CD4-positive, alpha-beta T cell treated with Interleukin-1 beta for 1 hour (primary cell): ENCODE measurements at regions not wholly inside any gene's neighbourhood (a gene's known extent, or its start where the extent isn't known, plus 50 kb on each side); places are given as distances from the start of the nearest gene placed in this dataset.
"Not testable (repeated sequence)": the region's sequence is repeated elsewhere in the genome, so short reads cannot be mapped to it uniquely, and the experiment has no call there.

Experiments
- DNase-seq, 2 donors: peaks; one replicate each; pipeline ENCODE4 v3.0.0-alpha.2; 2020 to 2022

DNA sequence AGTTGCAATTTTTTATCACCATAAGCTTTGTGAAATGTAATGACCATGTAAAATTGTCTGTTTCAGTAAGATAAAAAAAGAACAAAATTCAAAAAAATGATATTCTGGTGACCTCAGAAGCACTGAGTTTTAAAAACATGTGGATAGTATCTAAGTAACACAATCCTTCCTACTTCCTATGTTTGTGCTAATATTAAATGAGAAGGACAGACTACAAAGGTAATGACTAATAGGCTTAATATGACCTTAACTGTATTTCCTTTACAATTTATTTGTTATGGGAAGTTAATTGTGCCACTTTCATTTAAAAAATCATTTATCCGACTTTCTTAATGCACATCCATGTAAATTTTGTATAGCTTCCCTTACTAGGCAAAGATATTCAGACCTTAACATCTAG lies 1030.4 kb upstream of the ATXN8OS start:
- DNase-seq: no peak

DNA sequence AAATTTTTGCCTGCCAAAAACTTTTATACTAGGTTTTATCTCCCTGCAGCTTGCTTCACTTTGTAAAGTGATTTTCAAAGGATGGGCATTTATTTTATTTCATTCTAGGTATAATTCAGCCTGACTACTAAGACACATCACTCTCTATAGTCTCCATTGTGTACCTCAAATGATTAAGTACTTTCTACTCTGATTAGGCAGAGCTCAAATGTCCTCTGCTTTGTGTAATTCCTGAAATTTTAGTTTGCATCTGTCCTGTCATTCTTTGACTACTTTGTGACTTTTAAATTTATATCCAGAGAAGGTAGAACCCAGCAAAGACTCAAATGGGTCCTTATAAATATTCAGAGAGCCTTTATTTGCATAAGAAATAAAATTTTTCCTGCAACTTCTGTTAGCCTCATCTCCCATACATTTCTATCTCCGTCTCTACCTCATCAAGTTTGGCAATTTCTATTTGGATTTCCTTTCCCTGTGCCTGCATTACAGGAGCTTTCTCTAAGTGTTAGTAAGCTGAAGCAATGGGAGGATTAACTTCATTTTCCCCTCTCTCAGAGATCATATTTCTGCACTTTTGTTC lies 1038.0 kb upstream of the ATXN8OS start:
- no peak for DNase-seq

GRCh38 chr13:69050696-69051095 lies 1056.9 kb upstream of the ATXN8OS start:
- no peak for DNase-seq

DNA sequence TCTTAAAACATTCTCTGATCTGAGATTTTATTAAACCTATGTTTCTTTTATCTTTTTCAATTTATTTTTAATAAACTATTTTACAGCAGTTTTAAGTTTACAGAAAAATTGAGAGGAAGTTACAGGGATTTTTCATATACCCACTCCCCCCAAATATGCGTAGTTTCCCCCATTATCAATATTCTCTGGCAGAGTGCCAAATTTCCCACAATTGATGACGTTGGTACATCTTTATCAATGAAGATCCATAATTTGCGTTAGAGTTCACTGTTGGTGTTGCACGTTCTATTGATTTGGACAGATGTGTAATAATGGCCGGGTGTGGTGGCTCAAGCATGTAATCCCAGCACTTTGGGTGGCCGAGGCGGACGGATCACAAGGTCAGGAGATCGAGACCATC lies 1063.0 kb upstream of the ATXN8OS start:
- DNase-seq: no peak

- no peak for DNase-seq
Observed at GRCh38 chr13:69040898-69041297, 1066.7 kb upstream of the ATXN8OS start.

GRCh38 chr13:69035771-69036170 lies 1071.9 kb upstream of the ATXN8OS start:
- no peak for DNase-seq

DNA sequence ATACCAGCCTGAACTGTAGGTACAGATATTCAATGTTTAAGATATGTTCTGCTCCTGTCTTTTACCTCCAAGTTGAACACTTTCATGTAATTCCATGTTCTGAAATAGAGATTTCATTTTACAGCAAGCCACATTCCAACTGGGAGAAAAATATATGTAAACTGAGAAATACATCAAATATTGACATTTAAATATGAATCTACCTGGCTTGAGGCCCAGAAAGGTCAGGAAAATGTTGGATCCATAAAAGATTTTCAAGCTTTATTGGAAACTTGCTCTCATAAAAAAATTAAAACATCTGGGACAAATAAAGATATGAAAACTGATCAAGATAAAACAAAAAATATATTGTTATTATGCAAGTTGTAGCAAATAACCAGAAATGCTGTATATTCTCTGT lies 1078.7 kb upstream of the ATXN8OS start:
- no peak for DNase-seq

DNA sequence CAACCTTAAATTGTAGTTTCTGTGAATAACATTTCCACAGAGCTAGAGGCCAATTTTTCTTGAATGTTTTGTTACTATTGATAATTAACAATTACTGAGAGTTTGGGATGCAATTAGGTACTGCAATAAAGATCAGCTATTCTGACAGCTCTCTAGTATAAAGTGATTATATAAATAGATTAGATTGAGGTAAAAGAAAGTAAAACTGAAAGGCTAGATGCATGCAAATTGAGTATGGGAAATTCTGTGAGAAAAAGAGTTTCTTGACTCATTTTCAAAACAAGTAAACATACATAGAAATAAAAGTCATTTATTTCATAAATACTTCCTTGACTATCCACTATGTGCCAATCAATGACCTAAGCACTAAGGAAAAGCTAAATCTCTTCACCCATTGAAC lies 1087.5 kb upstream of the ATXN8OS start:
- DNase-seq: no peak

DNA sequence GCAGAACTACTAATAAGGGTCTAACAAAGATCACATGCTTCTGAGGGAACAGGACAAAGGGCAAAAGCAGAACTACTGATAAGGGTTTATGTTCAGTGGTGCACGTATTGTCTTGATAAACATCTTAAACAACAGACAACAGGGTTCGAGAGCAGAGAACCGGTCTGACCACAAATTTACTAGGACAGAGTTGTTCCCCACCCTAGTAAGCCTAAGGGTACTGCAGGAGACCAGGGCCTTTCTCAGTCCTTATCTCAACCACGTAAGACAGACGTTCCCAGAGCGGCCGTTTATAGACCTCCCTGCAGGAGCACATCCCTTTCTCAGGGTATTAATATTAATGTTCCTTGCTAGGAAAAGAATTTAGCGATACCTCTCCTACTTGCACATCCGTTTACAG lies 1089.5 kb upstream of the ATXN8OS start:
- DNase-seq: not testable (repeated sequence)

- DNase-seq: no peak
Observed at GRCh38 chr13:69010789-69011188, 1096.8 kb upstream of the ATXN8OS start.

DNA sequence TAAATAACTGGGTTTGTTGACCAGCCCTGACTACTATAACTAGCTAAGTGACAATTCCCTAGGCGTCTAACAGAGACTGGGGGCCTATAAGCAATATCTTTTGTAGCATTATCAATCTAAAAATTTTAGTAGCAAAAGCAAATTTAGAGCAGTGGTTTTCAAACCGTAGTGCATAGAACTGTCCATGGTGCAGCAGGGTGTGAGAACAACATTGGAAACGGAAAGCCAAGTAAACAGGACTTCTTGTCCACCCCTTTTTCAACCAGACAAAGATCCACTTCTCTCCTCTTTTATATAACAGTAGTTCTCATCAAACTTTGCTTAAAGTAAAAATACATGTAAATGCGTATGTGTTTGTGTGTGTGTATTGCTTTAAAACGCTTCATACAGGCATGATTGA lies 1099.1 kb upstream of the ATXN8OS start:
- DNase-seq: no peak

DNA sequence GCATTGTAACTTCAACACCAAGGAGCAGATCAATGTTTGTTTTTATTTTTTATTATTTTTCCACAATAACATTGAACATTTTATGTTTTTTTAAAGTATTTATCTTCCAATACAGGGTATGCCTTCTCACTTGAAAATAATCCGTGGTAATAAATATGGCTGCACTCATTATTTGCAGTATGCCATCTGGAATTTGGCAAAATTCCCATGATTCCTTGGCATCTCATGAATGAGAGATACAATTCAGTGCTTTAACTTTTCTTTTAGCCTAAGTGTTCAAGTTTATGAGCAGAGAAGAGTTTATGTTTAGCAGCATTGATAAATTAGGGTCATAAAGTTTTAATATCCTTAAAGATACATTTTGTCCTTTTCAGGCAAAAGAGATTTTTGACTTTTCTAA lies 1109.6 kb upstream of the ATXN8OS start:
- no peak for DNase-seq

GRCh38 chr13:68996668-68997025 lies 1111.0 kb upstream of the ATXN8OS start:
- no peak for DNase-seq

DNA sequence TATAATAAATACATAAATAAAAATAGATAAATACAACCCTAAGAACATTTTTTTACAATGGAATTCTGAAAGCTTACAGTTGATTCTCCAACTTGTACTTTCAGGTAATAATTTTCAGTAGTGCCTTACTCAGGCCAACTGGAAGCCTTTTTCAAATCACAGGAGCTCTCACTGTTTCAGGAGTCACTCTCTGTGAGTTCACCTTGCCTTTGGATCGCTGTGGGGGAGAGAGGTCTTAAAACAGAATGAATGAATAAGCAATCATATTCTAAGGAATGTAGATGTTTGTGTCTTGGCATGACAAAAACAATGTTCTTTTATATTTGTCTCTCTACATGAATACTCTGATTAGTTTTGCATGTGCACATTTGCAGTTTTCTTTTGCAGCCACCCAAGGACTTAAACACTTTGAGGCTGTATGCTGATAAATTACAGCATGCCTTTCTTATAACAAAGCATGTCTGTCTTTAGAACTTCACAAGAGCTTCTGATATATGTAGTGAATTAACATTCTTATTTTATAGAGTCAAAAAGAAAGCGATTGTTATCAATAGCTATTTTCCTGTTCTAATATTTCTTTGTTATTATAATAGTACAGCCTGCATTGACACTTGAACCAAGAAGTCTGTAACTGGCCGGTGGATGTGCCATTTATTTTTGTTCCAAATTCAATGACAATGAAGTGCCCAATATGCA lies 1111.5 kb upstream of the ATXN8OS start:
- DNase-seq: no peak

DNA sequence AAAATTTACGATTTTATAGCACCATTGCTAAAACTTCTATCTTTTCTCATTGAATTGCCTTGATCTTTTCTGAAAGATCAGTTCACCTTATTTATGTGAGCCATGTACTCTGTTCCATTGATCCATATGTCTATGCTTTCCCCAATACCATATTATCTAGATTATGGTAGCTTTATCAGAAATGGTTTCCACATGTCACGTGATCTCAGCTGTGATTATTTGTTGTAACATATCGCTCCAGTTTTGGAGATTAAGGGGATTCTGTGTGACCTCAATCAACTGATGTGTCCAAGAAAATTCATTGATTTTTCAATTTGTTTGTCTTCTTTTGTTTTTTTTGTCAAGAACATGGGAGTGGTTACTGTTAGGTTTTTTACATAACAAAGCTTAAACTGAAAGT lies 1114.5 kb upstream of the ATXN8OS start:
- DNase-seq: no peak

DNA sequence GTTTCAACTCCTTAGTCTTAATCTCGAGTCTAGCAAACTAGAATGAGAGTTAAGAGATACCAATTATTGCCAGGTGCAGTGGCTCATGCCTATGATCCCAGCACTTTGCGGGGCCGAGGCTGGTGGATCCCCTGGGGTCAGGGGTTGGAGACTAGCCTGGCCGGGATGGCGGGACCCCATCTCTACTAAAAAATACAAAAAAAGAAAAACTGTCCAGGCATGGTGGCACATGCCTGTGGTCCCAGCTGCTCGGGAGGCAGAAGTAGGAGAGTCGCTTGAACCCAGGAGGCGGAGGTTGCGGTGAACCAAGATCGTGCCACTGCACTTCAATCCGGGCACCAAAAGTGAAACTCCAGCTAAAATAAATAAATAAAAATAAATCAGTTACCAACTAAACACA lies 1119.5 kb upstream of the ATXN8OS start:
- DNase-seq: no peak

DNA sequence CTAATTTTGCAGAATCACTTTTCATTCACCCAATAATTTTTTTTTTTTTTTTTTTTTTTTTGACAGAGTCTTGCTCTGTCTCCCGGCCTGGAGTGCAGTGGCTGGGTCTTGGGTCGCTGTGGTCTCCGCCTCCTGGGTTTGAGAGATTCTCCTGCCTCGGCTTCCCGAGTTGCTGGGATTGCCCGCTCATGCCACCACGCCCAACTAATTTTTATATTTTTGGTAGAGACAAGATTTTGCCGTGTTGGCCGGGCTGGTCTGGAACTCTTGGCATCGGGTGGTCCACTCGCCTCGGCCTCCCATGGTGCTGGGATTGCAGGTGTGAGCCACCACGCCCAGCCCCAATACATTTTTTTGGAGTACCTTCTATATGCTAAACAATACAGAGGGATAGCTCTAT lies 1120.0 kb upstream of the ATXN8OS start:
- DNase-seq: no peak

DNA sequence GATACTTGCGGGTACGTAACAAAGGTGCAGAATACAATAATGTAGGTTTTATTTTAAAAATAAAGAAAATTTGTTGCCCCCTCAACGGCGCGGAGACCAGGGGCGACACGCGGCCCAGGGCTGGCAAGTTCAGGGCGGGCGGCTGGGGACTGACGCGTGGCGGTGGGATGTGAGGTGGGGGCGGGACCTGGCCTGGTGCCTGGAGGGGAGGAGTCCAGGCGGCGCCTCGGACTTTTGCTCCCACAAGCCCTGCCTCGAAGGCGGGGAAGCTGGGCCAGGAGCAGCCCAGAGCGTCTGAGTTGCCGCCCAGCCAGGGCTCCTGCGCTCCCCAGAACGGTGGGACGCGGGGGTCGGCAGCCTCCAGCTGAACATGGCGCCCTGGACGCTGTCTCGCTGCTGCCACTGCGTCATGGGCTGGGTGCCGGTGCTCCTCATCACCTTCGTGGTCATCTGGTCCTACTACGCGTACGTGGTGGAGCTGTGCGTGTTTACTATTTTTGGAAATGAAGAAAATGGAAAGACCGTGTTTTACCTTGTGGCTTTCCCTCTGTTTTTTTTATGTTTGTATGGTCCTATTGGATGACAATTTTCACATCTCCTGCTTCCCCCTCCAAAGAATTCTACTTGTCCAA lies 1122.8 kb upstream of the ATXN8OS start:
- DNase-seq: no peak

- no peak for DNase-seq
Observed at GRCh38 chr13:68982961-68983619, 1124.5 kb upstream of the ATXN8OS start.

DNA sequence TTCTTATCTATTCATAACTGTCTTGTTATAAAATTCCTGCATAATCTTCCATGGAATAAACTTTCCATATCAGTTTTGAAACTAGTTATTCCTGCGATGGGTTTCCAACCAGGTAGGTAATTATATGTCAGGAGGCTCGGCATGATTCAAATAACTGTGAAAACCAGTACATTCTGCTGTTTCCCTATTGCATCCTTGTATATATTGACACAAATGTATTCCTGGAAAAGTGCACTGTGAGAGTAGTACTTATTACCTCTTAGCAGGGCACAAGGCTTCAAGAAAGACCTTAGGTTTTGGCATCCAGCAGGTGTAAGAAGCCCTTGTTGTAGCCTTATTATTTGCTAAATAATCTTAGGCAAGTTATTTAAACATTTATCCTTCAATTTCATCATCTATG lies 1131.3 kb upstream of the ATXN8OS start:
- no peak for DNase-seq

- DNase-seq: no peak
Observed at GRCh38 chr13:68970532-68970931, 1137.1 kb upstream of the ATXN8OS start.

GRCh38 chr13:68948586-68948985 lies 1159.0 kb upstream of the ATXN8OS start:
- DNase-seq: no peak

- no peak for DNase-seq
Observed at GRCh38 chr13:68944272-68944671, 1163.4 kb upstream of the ATXN8OS start.

GRCh38 chr13:68940049-68940448 lies 1167.6 kb upstream of the ATXN8OS start:
- DNase-seq: no peak
